OCI-LY3 (cell line): ENCODE measurements at regions not wholly inside any gene's neighbourhood (a gene's known extent, or its start where the extent isn't known, plus 50 kb on each side); places are given as distances from the start of the nearest gene placed in this dataset.

Source experiments
- EZH2phosphoT487 ChIP-seq: fragments of 200-600 bp; shearing (Covaris generic); IDR thresholded peaks from 2 replicates; pipeline ENCODE4 v1.6.1; 2018; ENCODE audit warnings: antibody characterized with exemption, mixed run types, low read depth
- TF ChIP-seq, protein P1 (sequence below): fragments of 200-600, 300-600 bp; sonication (generic); IDR thresholded peaks from 2 replicates; pipeline ENCODE4 v1.5.1; 2014; ENCODE audit warnings: antibody characterized with exemption, low read length, low read depth

DNA sequence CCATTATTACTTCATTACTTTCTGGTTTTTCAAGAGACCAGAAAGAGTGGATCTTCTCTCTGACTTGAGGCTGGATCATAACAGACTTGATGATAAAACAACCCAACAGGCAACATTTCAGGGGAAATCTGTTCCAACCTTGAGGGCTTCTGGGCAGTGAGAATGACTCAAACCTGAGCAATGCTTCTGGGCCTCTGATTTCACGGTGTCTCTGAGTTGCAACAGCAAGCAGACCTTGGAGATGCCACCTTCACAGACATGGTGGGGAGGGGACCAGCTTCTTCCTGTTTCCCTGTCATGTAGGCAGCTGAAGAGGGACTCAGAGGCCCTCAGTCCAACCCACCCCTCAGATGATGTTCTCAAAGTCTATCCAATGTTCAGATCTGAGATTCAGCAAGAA is 104.0 kb downstream of the ABHD5 start:
- TF ChIP-seq, protein P1, sequence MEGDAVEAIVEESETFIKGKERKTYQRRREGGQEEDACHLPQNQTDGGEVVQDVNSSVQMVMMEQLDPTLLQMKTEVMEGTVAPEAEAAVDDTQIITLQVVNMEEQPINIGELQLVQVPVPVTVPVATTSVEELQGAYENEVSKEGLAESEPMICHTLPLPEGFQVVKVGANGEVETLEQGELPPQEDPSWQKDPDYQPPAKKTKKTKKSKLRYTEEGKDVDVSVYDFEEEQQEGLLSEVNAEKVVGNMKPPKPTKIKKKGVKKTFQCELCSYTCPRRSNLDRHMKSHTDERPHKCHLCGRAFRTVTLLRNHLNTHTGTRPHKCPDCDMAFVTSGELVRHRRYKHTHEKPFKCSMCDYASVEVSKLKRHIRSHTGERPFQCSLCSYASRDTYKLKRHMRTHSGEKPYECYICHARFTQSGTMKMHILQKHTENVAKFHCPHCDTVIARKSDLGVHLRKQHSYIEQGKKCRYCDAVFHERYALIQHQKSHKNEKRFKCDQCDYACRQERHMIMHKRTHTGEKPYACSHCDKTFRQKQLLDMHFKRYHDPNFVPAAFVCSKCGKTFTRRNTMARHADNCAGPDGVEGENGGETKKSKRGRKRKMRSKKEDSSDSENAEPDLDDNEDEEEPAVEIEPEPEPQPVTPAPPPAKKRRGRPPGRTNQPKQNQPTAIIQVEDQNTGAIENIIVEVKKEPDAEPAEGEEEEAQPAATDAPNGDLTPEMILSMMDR: no peak
- no peak for TF ChIP-seq EZH2phosphoT487
